Stimulated activated CD8-positive, alpha-beta memory T cell treated with anti-CD3 and anti-CD28 coated beads, Interleukin-7, amount 100 ng/mL, for 1 hour (primary cell): ENCODE measurements at regions not wholly inside any gene's neighbourhood (a gene's known extent, or its start where the extent isn't known, plus 50 kb on each side); places are given as distances from the start of the nearest gene placed in this dataset.
"Not testable (repeated sequence)": the region's sequence is repeated elsewhere in the genome, so short reads cannot be mapped to it uniquely, and the experiment has no call there.

Source experiments
- DNase-seq, 2 donors: peaks; one replicate each; pipeline ENCODE4 v3.0.0-alpha.2; 2020; ENCODE audit warnings: low read depth in 2 of 2

GRCh38 chr12:47488888-47489287 lies 216.9 kb downstream of the RPAP3 start:
- DNase-seq: no peak

GRCh38 chr12:47481041-47481440 lies 224.8 kb downstream of the RPAP3 start:
- no peak for DNase-seq

- no peak for DNase-seq
Measured at GRCh38 chr12:47478426-47478825, 227.4 kb downstream of the RPAP3 start.

- DNase-seq: no peak
Measured at GRCh38 chr12:47473091-47473490, 232.7 kb downstream of the RPAP3 start.

GRCh38 chr12:47470349-47470748 lies 235.5 kb downstream of the RPAP3 start:
- DNase-seq: not testable (repeated sequence)

- not testable (repeated sequence) for DNase-seq
Measured at GRCh38 chr12:47463918-47464317, 241.9 kb downstream of the RPAP3 start.

- DNase-seq: no peak
Measured at GRCh38 chr12:47458279-47458678, 247.6 kb downstream of the RPAP3 start.

GRCh38 chr12:47449797-47450196 lies 256.0 kb downstream of the RPAP3 start:
- no peak for DNase-seq

GRCh38 chr12:47442310-47442709 lies 263.5 kb downstream of the RPAP3 start:
- no peak for DNase-seq

GRCh38 chr12:47441490-47441889 lies 264.3 kb downstream of the RPAP3 start:
- DNase-seq: no peak

- DNase-seq: no peak
Measured at GRCh38 chr12:47438175-47438574, 267.7 kb downstream of the RPAP3 start.

- no peak for DNase-seq
Measured at GRCh38 chr12:47437570-47437969, 268.3 kb downstream of the RPAP3 start.

GRCh38 chr12:47433876-47434275 lies 272.0 kb downstream of the RPAP3 start:
- no peak for DNase-seq

GRCh38 chr12:47426678-47427309 lies 279.0 kb downstream of the RPAP3 start:
- DNase-seq: not testable (repeated sequence)

- DNase-seq: no peak
Measured at GRCh38 chr12:47422611-47423010, 283.2 kb downstream of the RPAP3 start.

- DNase-seq: no peak
Measured at GRCh38 chr12:47419497-47419896, 286.3 kb downstream of the RPAP3 start.

- no peak for DNase-seq
Measured at GRCh38 chr12:47417955-47418354, 287.9 kb downstream of the RPAP3 start.

- DNase-seq: no peak
Measured at GRCh38 chr12:47417121-47417520, 288.7 kb downstream of the RPAP3 start.

- DNase-seq: no peak
Measured at GRCh38 chr12:47415054-47415453, 290.8 kb downstream of the RPAP3 start.

- no peak for DNase-seq
Measured at GRCh38 chr12:47414511-47414910, 291.3 kb downstream of the RPAP3 start.

GRCh38 chr12:47413806-47414205 lies 292.0 kb downstream of the RPAP3 start:
- no peak for DNase-seq

- DNase-seq: no peak
Measured at GRCh38 chr12:47412601-47413236, 293.1 kb downstream of the RPAP3 start.

- DNase-seq: no peak
Measured at GRCh38 chr12:47411966-47412365, 293.9 kb downstream of the RPAP3 start.

- no peak for DNase-seq
Measured at GRCh38 chr12:47410862-47411261, 295.0 kb downstream of the RPAP3 start.
